ENCODE measurements at regions not wholly inside any gene's neighbourhood (a gene's known extent, or its start where the extent isn't known, plus 50 kb on each side); places are given as distances from the start of the nearest gene placed in this dataset.

GRCh38 chr5:23353286-23353685 lies 154.1 kb upstream of the PRDM9 start:
- DNase-seq, result no peak

GRCh38 chr5:23352446-23352845 lies 155.0 kb upstream of the PRDM9 start:
- DNase-seq, result no peak

GRCh38 chr5:23343121-23343520 lies 164.3 kb upstream of the PRDM9 start:
- DNase-seq, result no peak

- no peak for DNase-seq
Measured at GRCh38 chr5:23332650-23333251, 174.7 kb upstream of the PRDM9 start.

GRCh38 chr5:23330726-23331125 lies 176.7 kb upstream of the PRDM9 start:
- no peak for DNase-seq

- no peak for DNase-seq
Measured at GRCh38 chr5:23319901-23320300, 187.5 kb upstream of the PRDM9 start.

GRCh38 chr5:23318960-23319359 lies 188.4 kb upstream of the PRDM9 start:
- DNase-seq, result no peak

GRCh38 chr5:23318166-23318565 lies 189.2 kb upstream of the PRDM9 start:
- DNase-seq, result no peak

GRCh38 chr5:23316060-23316591 lies 191.3 kb upstream of the PRDM9 start:
- DNase-seq, result no peak

GRCh38 chr5:23314827-23315226 lies 192.6 kb upstream of the PRDM9 start:
- no peak for DNase-seq

- no peak for DNase-seq
Measured at GRCh38 chr5:23305055-23305454, 202.4 kb upstream of the PRDM9 start.

GRCh38 chr5:23303836-23304235 lies 203.6 kb upstream of the PRDM9 start:
- DNase-seq, result no peak

GRCh38 chr5:23303435-23303834 lies 204.0 kb upstream of the PRDM9 start:
- no peak for DNase-seq

- DNase-seq, result no peak
Measured at GRCh38 chr5:23302438-23302837, 205.0 kb upstream of the PRDM9 start.

GRCh38 chr5:23289162-23289561 lies 218.2 kb upstream of the PRDM9 start:
- no peak for DNase-seq

GRCh38 chr5:23284656-23285055 lies 222.8 kb upstream of the PRDM9 start:
- DNase-seq, result no peak

GRCh38 chr5:23274171-23274570 lies 233.2 kb upstream of the PRDM9 start:
- DNase-seq, result no peak

- DNase-seq, result no peak
Measured at GRCh38 chr5:23269981-23270380, 237.4 kb upstream of the PRDM9 start.

GRCh38 chr5:23268136-23268535 lies 239.3 kb upstream of the PRDM9 start:
- no peak for DNase-seq

- DNase-seq, result no peak
Measured at GRCh38 chr5:23260621-23261020, 246.8 kb upstream of the PRDM9 start.

GRCh38 chr5:23257656-23258055 lies 249.8 kb upstream of the PRDM9 start:
- DNase-seq, result no peak

GRCh38 chr5:23253621-23254198 lies 253.7 kb upstream of the PRDM9 start:
- DNase-seq, result no peak

- DNase-seq, result no peak
Measured at GRCh38 chr5:23242891-23243290, 264.5 kb upstream of the PRDM9 start.

GRCh38 chr5:23235246-23235645 lies 272.2 kb upstream of the PRDM9 start:
- DNase-seq, result no peak

- no peak for DNase-seq
Measured at GRCh38 chr5:23234197-23234596, 273.2 kb upstream of the PRDM9 start.
